HG03280 (cell line): ENCODE measurements at regions not wholly inside any gene's neighbourhood (a gene's known extent, or its start where the extent isn't known, plus 50 kb on each side); places are given as distances from the start of the nearest gene placed in this dataset.
"Not testable (repeated sequence)": the region's sequence is repeated elsewhere in the genome, so short reads cannot be mapped to it uniquely, and the experiment has no call there.

Experiments used
- ATAC-seq: cut with Tn5 transposase; IDR thresholded peaks from one replicate; pipeline ENCODE4 v1.9.1; 2021; ENCODE audit warnings: mild to moderate bottlenecking, moderate library complexity; ENCODE audit not compliant: unreplicated experiment

DNA sequence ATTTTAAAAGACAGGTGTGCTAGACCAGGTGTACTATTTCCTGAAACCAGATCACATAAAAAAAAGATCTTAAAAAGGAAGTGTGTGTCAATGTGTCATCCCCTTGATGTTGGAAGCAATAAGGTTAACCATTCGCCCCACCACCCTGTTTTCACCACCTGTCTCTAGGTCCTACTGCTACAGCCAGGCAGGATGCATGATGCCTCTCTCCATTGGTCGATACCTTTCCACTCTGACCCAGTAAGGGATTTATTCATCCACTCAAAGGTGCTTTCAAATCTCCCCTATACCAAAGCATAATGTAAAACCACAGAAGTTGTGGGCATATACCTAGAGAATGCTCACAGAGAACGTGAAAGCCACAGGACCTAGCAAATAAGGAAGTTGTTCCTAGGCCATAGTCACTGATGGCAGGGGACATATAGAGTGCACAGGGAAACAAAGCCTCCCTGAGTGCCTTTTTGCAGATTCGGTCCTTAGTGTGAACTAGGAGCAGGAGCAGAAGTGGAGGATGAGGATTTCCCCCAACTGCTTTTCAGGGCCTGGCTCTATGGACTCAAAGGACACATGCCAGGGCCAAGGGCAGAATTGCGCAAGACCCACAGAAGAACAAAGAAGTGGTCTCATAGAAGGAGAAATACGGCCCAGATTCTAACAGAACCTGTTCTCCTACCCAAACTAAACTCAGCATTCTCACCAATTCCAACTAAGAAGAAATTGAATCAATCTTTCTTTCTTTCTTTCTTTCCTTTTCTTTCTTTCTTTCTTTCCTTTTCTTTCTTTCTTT lies 631.5 kb upstream of the NRP1 start:
- no peak for ATAC-seq

DNA sequence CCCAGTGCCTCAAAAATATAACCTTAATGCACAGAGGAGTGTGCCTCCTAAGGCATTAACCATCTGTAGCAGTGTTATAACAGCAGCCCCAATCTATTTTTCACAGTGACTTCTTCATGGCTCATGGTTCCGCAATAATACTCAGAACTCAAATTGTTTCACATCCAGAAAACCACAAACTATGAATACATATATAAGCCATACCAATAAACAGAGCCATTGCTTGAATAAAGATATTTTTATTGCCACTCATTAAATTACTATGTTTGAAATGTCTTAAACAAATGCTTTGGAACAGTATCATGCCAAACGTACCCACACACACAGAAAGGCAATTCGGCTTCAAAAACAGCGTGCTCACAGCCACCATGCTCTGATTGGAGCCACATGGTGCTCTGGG lies 629.3 kb upstream of the NRP1 start:
- ATAC-seq, result no peak

DNA sequence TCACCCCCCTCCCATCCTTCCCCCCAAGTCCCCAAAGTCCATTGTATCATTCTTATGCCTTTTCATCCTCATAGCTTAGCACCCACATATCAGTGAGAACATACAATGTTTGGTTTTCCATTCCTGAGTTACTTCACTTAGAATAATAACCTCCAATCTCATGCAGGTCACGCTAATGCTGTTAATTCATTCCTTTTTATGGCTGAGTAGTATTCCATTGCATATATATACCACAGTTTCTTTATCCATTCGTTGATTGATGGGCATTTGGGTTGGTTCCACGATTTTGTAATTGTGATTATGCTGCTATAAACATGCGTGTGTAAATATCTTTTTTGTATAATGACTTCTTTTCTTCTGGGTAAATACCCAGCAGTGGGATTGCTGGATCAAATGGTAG lies 621.9 kb upstream of the NRP1 start:
- not testable (repeated sequence) for ATAC-seq

DNA sequence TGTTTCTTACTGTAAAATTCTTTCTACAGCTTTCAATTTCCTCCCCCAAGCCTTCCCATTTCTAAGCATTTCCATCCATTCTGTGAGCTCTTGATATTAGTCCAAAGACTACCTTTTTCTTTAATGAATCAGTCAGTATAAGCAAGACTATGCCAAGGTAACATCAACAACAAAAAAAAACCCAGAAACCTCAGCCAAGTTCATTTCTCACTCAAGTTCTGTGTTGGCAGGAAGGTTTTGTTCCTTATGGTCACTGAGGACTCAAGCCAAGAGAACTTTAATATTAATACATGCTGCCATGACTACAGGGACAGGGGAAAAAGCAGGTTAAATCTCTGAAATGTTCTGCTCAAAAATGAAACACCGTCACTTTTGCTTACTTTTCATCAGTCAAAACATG lies 621.2 kb upstream of the NRP1 start:
- no peak for ATAC-seq

DNA sequence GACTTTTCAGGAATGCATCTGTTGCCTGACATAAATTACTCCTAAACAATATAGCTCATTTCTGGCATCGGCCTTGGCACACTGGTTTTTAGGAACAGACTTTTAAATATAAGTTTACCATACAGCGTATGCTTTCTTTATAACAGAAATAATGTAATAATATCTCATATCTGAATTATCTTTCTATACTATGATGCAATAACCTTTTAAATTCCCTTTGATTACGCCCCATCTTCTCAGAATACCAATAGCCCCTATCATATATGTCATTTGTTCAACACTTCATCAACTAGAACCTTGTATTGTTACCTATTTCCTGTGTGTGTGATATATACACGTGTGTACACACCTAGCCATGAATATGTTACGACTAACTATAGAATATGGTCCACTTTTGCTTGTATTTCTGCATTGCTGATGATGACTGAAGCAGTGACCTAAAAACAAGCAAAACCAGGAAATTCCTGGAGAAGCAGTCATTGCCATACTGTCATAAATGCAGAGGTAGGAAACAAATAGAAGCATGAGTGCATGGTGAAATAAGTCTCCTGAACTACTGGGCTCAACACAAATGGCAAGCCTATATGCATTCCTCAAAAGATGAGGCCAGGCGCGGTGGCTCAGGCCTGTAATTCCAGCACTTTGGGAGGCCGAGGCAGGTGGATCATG lies 618.4 kb upstream of the NRP1 start:
- ATAC-seq, result no peak

DNA sequence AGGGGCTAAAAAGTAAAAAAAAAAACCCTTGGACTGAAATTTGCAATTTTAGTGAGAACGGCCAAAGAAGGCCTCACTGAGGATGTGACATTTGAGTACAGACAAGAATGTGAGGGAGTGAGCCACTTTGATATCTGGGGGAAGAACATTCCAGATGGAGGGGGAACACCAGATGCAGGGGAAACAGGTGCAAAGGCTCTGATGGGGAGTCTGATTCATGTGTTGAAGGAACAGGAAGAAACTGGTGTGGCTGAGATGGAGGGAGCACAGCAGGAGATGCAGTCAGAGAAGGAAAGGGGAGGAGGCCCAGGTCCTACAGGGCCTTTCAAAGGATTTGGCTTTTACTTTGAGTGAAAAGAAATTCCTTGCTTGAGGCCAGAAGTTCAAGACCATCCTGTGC lies 615.7 kb upstream of the NRP1 start:
- no peak for ATAC-seq

DNA sequence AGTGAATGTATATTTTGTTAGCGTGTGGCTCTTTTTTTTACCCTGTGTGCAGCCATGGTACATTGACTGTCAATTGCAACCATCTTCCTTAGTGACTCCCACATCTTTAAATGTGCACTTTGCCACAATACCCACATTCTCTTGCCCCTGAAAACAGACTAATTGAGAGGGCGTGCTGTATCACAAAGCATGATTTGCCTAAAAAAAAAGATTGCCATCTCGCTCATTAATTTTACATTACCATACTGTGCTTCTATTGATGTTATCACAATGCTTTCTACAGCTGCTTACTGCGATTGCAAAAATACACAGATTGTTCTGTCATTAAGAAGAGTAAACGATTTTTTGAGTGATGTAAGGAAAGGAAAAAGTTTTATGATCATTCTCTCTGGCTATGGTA lies 613.1 kb upstream of the NRP1 start:
- no peak for ATAC-seq

DNA sequence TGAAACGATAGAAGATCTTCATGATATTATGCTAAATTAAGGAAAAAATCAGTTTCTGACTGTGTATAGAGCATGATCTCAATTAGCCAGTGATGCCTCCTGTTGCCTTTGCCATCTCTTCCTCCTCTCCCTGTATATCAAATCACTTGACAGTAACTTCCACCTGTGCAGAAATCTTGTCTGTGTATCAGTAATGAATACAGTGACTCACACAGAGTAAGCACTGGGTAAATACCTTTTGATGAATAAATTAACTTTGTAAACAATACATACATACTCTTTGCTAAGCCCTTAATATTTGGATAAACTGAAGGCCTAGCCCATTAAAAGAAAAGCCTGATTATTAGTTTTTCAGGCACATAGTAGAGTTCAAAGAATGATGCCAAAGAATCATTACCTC lies 610.6 kb upstream of the NRP1 start:
- no peak for ATAC-seq

DNA sequence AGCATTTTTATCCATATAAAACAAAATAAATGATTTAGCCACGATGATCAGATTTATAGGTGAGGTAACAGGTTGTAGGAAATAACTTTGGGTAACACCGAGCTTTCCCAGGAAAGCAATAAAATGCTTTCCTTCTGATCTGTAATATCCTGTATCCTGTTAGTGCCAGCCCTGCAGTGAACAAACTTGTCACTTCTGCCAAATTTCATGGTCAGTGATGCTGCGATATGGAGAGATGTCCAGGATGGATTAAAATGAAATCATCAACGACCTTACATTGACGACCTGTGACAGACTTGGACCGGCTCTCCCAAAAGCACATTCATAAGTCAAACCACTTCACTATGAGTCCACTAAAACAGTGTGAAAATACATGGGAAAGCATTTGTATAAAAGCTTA lies 608.0 kb upstream of the NRP1 start:
- ATAC-seq, result no peak

DNA sequence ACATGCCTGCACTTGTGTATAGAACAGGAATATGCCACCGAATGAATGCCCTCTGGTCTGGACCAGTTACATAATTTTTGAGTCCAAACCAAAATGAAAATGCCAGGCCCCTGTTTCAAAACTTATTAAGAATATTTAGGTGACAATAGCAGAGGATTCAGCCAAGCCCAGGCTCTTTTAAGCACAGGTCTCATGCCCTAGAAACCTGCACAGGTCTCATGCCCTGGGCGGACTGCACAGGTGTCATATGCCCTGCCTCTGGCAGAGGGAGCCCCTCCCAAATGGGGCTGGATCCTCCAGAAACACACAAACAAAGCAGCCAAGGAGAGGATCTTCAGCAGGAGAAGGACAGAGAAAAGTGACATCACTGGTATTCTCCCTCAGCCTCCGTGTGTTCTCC lies 605.4 kb upstream of the NRP1 start:
- no peak for ATAC-seq

DNA sequence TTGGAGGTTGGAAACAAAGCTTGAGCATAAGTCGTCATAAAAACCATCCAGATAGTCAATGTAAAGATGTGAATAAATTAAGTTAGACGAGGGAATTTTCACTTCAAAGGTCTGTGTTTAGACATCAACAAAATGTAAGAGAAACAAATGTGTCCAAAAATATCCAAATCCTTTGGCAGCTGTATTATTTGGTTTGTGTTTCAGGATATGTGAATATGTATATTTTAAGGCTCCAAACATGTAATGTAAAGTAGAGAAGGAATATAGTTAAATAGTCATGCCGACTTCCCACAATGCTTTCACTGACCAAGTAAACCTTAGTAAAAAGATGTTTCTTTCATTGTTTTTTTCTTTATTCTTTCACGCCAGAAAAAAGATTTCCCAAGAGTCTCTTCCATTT lies 604.9 kb upstream of the NRP1 start:
- ATAC-seq, result no peak

DNA sequence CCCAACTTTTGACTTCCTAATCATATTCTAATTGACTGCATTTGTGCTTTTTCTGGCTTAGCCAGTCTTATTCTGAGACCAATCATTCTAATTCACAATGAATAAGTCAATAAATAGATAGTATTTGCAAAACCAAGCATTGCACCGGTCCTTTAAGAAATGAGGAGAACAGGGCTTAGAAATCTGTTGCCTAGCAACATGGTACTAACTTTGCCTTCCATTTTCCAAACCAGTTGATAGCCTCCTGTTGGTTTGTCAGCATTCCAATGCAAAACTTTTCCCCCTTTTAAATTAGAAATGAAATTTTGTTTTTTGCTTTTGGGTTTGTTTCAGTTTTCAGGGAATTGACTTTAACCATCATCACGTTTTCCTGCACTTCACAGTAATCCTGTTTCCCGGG lies 603.5 kb upstream of the NRP1 start:
- ATAC-seq, result no peak

DNA sequence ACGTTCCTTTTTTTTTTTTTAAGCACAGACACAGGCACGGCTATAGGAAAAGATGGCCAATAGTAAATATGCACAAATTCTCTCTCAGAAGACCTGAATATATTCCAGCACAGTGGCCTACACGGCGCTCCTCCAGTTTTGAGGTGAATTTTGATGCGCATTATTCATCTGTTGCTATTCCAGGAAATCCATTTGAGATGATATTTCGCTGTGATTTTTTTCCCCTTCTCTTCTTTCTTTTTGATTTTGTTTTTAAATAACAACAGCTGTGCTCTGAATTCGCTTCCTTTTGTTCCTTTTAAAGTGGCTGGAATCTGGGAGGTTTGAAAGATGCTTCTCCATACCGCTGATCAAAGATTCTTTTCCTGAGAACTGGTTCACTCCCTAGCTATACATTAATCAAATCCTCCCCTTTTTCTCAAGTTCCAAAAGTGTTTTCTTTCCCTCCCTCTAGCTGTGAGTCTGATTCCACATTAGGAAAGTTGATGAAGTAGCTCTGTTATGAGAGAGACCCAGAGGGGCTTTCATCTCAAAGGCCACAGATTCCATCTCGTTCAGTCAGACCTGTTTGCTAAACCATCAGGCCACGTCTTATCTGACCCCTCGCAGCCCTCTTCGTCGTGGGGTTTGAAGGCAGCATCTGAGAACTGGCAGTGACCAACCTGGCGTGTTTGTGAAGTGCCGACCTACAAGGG lies 602.7 kb upstream of the NRP1 start:
- ATAC-seq, result no peak

DNA sequence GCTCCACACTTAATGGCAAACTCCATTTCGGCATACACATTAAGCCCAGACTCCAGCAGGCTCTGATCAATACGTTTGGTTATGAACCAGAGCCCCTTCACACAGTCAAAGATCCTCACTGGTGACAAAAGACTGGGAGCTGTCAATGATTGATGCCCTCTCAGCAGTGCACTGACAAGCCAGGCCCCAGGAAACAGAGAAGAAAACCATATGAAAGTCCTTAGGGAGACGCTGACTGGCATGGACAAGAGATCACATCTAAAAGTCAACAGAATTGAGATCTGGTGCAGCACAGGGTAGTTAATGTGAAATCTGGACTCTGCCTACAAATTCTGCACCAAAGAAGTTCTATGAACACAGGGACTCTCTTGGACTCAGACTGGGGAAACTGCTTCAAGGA lies 600.9 kb upstream of the NRP1 start:
- ATAC-seq, result no peak

DNA sequence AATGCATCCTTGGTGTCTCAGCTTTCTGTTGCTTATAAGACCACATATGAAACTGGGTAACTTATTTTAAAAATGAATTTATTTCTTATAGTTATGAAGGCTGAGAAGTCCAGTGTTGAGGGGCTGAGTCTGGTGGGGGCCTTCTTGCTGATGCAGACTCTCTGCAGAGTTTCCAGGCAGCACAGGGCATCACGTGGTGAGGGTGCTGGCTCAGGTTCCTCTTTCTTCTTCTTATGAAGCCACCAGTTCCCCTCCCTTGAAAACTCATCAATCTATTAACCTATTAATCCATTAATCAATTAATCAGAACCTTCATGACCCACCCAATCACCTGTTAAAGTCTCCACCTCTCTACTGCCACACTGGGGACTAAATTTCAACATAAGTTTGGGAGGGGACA lies 595.6 kb upstream of the NRP1 start:
- no peak for ATAC-seq

DNA sequence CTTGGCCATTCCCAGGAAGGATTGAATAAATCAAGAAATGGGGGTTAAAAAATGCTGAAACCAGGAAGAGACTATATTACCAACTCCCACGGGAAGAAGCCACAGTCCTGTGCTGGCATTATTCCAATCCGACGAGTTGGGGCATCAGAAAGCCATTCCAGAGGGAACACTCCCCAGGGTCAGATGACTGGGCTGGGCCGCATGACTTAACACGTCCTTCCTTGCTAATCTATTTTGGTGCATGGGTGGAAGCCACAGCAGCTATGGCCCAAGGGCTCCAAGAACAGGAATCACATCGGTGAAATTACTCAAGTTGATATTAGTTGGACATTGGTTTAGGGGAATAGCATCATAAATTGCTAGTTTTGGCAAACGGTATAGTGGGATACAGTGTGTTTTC lies 592.9 kb upstream of the NRP1 start:
- ATAC-seq, result no peak

DNA sequence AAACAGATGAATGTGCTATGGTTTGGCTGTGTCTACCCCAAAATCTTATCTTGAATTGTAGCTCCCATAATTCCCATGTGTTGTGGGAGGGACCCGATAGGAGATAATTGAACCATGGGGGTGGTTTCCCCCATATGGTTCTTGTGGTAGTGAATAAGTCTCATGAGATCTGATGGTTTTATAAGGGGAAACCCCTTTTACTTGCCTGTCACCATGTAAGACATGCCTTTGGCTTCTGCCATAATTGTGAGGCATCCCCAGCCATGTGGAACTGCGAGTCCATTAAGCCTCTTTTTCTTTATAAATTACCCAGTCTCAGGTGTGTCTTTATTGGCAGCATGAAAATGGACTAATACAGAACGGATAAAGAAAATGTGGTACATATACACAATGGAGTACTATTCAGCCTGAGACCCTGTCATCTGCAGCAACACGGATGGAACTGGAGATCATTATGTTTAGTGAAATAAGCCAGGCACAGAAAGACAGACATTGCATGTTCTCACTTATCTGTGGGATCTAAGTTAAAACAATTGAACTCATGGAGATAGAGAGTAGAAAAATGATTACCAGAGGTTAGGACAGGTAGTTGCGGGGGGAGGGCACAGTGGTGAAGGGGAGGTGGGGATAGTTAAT lies 587.6 kb upstream of the NRP1 start:
- no peak for ATAC-seq

DNA sequence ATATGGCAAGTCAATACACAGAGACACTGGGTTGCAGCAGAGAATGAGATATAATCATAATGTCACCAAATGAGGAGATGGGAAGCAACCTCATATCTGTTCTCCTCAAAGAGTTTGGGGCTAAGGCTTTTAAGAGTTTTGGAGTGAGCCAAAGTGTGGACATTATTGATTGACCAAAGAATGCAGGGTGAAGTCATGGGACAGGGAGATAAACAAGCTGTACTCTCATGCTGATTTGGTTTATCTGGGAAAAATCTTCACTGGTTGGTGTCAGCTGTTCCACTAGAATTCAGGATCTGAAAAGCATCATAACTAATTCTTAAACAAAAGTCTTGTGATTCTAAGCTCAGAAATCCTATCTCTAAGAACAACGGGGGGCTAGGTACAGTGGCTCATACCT lies 585.9 kb upstream of the NRP1 start:
- no peak for ATAC-seq

DNA sequence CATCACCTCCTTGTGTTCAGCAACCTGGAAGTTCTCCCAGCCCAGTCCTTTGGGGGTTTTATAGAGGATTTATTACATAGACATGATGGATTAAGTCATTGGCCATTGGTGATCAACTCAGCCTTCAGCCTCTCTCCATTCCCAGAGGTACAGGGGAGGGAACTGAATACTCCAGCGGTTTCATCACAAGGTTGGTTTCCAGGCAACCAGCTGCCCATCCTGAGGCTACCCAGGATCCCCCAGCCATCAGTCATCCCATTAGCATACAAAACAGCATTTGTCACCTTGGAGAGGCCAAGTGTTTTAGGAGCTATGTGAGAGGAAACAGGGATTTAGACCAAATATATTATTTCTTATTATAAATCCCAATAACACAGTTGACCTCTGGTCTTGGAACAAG lies 584.8 kb upstream of the NRP1 start:
- no peak for ATAC-seq

DNA sequence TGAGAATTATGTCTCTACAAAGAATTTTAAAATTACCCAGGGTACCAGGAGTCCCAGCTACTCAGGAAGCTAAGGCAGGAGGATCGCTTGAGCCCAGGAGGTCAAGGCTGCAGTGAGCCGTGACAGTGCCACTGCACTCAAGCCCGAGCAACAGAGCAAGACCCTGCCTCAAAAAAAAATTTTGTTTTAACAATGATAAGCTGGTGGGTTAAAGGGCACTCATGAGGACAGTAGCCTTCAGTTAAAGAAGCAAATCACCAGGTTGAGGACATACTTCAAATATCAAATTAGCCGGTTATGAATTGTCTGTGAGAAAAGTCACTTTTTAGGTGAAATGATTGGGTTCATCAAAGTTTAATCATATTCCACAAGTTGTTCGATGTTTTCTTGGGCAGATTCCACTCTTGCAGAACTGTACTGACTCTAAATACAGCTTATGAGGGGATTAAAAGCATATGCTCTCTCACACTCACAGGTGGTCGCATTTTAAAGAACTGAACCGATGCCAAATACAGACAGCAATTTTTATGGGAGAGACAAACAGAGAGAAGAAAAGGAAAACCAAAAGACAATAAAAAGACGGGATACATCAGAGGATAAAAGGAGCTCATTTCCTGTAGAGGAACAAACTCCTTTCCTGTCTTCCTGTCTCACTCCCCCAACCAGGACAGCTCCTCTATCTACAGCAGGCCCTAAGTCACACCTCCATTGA lies 582.8 kb upstream of the NRP1 start:
- no peak for ATAC-seq

DNA sequence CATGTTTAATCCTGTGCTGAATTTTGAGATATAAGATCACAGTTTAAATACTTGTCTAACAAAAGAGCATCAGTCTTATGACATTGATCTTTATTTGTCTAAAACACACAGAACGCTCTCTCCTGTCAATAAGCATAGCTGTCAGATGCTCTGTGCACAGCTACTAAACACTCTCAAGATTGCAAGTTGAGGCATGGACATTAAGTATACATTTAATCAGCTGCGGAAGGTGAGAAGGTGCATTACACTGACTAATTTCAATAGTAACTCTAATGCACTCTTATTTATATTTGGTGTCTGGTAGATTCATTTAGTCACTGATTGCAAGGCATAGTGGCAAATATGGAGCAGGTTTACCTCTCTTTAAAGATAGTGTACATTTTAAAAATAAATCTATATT lies 580.3 kb upstream of the NRP1 start:
- ATAC-seq, result no peak
